ENCODE measurements at regions not wholly inside any gene's neighbourhood (a gene's known extent, or its start where the extent isn't known, plus 50 kb on each side); places are given as distances from the start of the nearest gene placed in this dataset.

DNA sequence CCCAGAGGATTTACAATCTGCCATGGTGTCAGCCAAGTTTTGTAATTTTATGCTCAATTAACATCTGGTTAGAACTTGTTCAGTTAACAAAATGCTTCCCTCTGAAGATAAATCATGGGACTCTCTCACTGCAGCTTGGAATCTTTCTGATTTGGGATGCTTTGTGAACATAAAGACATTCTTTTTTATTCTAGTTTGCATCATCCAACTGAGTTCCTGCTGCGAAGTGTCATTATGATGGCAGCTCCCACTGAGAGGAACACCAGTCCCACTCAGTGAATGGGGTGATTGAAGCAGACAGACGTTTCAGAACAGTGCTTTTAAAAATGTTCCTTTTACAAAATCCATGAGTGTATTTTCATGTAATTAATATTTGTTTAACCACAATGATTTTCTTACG, 863.8 kb downstream of the TLE4 start:
- no peak overlapping the region for H3K9ac ChIP-seq
- no peaks in the 10 kb centered on the region for H3K36me3 Mint-ChIP-seq
- H3K9me3 ChIP-seq (ENCODE audit: low read depth) = no peaks in the 10 kb centered on the region
- peak; percentile 39 for DNase-seq (ENCODE audit: low spot score)
- no peak overlapping the region for H3K4me3 Mint-ChIP-seq
- H3F3A ChIP-seq (ENCODE audit: low read depth) = no peaks in the 10 kb centered on the region
- H4K20me1 ChIP-seq (ENCODE audit: low read depth) = no peaks in the 10 kb centered on the region
- H3K4me3 ChIP-seq = no peak overlapping the region
- peaks cover 3% of the 10 kb centered on the region for H3K9me3 Mint-ChIP-seq
- H3K36me3 ChIP-seq = no peaks in the 10 kb centered on the region
- no peak overlapping the region for H3K4me2 ChIP-seq
- no peak for TF ChIP-seq EZH2 (IDR thresholded peaks at IDR 0.05)
- TF ChIP-seq, protein P1, sequence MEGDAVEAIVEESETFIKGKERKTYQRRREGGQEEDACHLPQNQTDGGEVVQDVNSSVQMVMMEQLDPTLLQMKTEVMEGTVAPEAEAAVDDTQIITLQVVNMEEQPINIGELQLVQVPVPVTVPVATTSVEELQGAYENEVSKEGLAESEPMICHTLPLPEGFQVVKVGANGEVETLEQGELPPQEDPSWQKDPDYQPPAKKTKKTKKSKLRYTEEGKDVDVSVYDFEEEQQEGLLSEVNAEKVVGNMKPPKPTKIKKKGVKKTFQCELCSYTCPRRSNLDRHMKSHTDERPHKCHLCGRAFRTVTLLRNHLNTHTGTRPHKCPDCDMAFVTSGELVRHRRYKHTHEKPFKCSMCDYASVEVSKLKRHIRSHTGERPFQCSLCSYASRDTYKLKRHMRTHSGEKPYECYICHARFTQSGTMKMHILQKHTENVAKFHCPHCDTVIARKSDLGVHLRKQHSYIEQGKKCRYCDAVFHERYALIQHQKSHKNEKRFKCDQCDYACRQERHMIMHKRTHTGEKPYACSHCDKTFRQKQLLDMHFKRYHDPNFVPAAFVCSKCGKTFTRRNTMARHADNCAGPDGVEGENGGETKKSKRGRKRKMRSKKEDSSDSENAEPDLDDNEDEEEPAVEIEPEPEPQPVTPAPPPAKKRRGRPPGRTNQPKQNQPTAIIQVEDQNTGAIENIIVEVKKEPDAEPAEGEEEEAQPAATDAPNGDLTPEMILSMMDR (IDR thresholded peaks at IDR 0.05) = no peak
- no peak for TF ChIP-seq EZH2phosphoT487 (IDR thresholded peaks at IDR 0.05)
- H3K4me1 ChIP-seq = peaks cover 5% of the 10 kb centered on the region
- H3K27me3 ChIP-seq = no peaks in the 10 kb centered on the region
- H2AFZ ChIP-seq (replicated peaks) = no peak overlapping the region
- H3K4me1 Mint-ChIP-seq = peaks cover 25% of the 10 kb centered on the region
- H3K27ac ChIP-seq = no peak overlapping the region
- H3K79me2 ChIP-seq (ENCODE audit: low read depth) = no peaks in the 10 kb centered on the region
- peaks cover 7% of the 10 kb centered on the region for H3K27me3 Mint-ChIP-seq (ENCODE audit: insufficient read depth, low read depth)
- H3K27ac Mint-ChIP-seq = no peak overlapping the region

DNA sequence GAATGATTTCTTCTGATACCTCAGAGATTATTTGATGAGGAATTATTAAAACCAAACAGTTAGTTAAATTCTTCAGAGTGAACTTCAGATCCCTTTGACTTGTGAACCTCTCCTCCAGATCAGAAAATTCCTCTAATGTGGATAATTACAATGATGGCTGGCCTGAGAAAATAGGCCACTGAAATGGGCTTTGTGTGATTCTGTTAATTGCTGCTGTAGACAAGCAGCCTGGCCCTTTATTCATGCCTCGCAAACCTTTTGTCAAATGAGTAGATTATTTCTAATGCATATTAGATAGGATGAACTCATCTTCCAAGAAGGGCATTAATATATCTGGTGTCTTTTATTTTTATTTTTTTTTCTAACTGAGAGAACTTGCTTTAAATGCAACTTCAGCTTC, 855.2 kb downstream of the TLE4 start:
- Histone ChIP-seq H3K27me3 (no peaks in the 10 kb centered on the region), H3K4me1 (peaks cover 7% of the 10 kb centered on the region), H3K4me3 (no peak overlapping the region), H3K4me2 (no peak overlapping the region), H3K9ac (no peak overlapping the region), H3K79me2 (ENCODE audit: low read depth) (no peaks in the 10 kb centered on the region), H3K9me3 (ENCODE audit: low read depth) (no peaks in the 10 kb centered on the region), H3K27ac (no peak overlapping the region), H3K36me3 (no peaks in the 10 kb centered on the region), H3F3A (ENCODE audit: low read depth) (no peaks in the 10 kb centered on the region), H2AFZ (replicated peaks) (no peak overlapping the region), H4K20me1 (ENCODE audit: low read depth) (no peaks in the 10 kb centered on the region)
- Mint-ChIP-seq H3K27me3 (ENCODE audit: insufficient read depth, low read depth) (no peaks in the 10 kb centered on the region), H3K9me3 (peaks cover 17% of the 10 kb centered on the region), H3K4me1 (peaks cover 4% of the 10 kb centered on the region), H3K27ac (no peak overlapping the region), H3K4me3 (no peak overlapping the region), H3K36me3 (peaks cover 2% of the 10 kb centered on the region)
- no peak for DNase-seq (ENCODE audit: low spot score)
- TF ChIP-seq, protein P1 (IDR thresholded peaks at IDR 0.05) = no peak
- TF ChIP-seq EZH2 (IDR thresholded peaks at IDR 0.05) (no peak), EZH2phosphoT487 (IDR thresholded peaks at IDR 0.05) (no peak)

DNA sequence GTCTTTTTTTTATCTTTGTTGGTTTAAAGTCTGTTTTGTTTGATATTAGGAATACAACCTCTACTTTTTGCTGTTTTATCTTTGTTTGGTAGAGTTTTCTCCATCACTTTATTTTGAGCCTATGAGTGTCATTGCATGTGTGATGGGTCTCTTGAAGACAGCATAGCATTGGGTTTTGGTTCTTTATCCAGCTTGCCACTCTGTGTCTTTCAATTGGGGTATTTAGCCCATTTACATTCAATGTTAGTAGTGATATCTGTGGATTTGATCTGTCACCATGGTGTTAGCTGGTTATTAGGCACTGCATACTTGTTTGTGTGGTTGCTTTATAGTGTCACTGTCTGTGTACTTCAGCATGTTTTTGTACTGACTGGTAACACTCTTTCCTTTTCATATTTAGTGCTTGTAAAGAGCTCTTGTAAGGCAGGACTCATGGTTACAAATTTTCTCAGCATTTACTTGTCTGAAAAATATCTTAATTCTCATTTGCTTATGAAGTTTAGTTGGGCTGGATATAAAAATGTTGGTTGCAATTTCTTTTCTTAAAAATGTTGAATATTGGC, 845.5 kb downstream of the TLE4 start:
- no peak overlapping the region for H3K4me2 ChIP-seq
- H3K36me3 Mint-ChIP-seq = peaks cover 14% of the 10 kb centered on the region
- H3K9me3 ChIP-seq (ENCODE audit: low read depth) = no peaks in the 10 kb centered on the region
- H3F3A ChIP-seq (ENCODE audit: low read depth) = no peaks in the 10 kb centered on the region
- no peak overlapping the region for H2AFZ ChIP-seq (replicated peaks)
- H3K9me3 Mint-ChIP-seq = peaks cover 48% of the 10 kb centered on the region
- no peaks in the 10 kb centered on the region for H3K27me3 Mint-ChIP-seq (ENCODE audit: insufficient read depth, low read depth)
- no peak overlapping the region for H3K27ac ChIP-seq
- no peaks in the 10 kb centered on the region for H3K4me1 Mint-ChIP-seq
- no peaks in the 10 kb centered on the region for H3K4me1 ChIP-seq
- H3K4me3 ChIP-seq = no peak overlapping the region
- H3K36me3 ChIP-seq = no peaks in the 10 kb centered on the region
- no peaks in the 10 kb centered on the region for H3K27me3 ChIP-seq
- DNase-seq (ENCODE audit: low spot score) = no peak
- no peaks in the 10 kb centered on the region for H3K79me2 ChIP-seq (ENCODE audit: low read depth)
- H3K9ac ChIP-seq = no peak overlapping the region
- TF ChIP-seq EZH2 (IDR thresholded peaks at IDR 0.05) (no peak), EZH2phosphoT487 (IDR thresholded peaks at IDR 0.05) (no peak)
- TF ChIP-seq, protein P1 (IDR thresholded peaks at IDR 0.05) = no peak
- no peak overlapping the region for H3K27ac Mint-ChIP-seq
- H3K4me3 Mint-ChIP-seq = no peak overlapping the region
- H4K20me1 ChIP-seq (ENCODE audit: low read depth) = no peaks in the 10 kb centered on the region

All from neural progenitor cell (in vitro differentiated cells).